GM23248 (cell line): ENCODE measurements at regions not wholly inside any gene's neighbourhood (a gene's known extent, or its start where the extent isn't known, plus 50 kb on each side); places are given as distances from the start of the nearest gene placed in this dataset.
"Not testable (repeated sequence)": the region's sequence is repeated elsewhere in the genome, so short reads cannot be mapped to it uniquely, and the experiment has no call there.

Experiments used
- DNase-seq: peaks from one replicate; pipeline ENCODE4 v3.0.0-alpha.2; 2015
- H2AFZ ChIP-seq: fragments of 200-600 bp; sonication (generic); 2 replicates; pipeline ENCODE4 v1.6.1; 2016; ENCODE audit warnings: antibody characterized with exemption
- H3F3A ChIP-seq: fragments of 200-600 bp; sonication (generic); 2 replicates; pipeline ENCODE4 v1.6.1; 2016; ENCODE audit warnings: mild to moderate bottlenecking, antibody characterized with exemption, mixed run types; ENCODE audit not compliant: insufficient read depth
- H3K27ac ChIP-seq: fragments of 200-600 bp; sonication (generic); 2 replicates; pipeline ENCODE4 v1.5.1; 2016; ENCODE audit warnings: mild to moderate bottlenecking
- H3K27me3 ChIP-seq: fragments of 200-600 bp; sonication (generic); replicated peaks from 2 replicates; pipeline ENCODE4 v1.6.1; 2016; ENCODE audit warnings: mild to moderate bottlenecking; ENCODE audit not compliant: insufficient read depth
- H3K36me3 ChIP-seq: fragments of 200-600 bp; sonication (generic); 2 replicates; pipeline ENCODE4 v1.6.1; 2016; ENCODE audit warnings: low read depth, mild to moderate bottlenecking
- H3K4me1 ChIP-seq: fragments of 200-600 bp; sonication (generic); 2 replicates; pipeline ENCODE4 v1.6.1; 2016; ENCODE audit warnings: mild to moderate bottlenecking; ENCODE audit not compliant: insufficient read depth
- H3K4me2 ChIP-seq: fragments of 200-600 bp; sonication (generic); one replicate; pipeline ENCODE4 v1.6.1; 2016; ENCODE audit warnings: mild to moderate bottlenecking; ENCODE audit not compliant: unreplicated experiment
- H3K4me3 ChIP-seq: fragments of 200-600 bp; sonication (generic); 2 replicates; pipeline ENCODE4 v1.5.1; 2016; ENCODE audit warnings: mild to moderate bottlenecking
- H3K79me2 ChIP-seq: fragments of 200-600 bp; sonication (generic); 2 replicates; pipeline ENCODE4 v1.6.1; 2016; ENCODE audit warnings: mild to moderate bottlenecking; ENCODE audit not compliant: insufficient read depth
- H3K9ac ChIP-seq: fragments of 200-600 bp; sonication (generic); 2 replicates; pipeline ENCODE4 v1.6.1; 2016; ENCODE audit warnings: mild to moderate bottlenecking
- H3K9me2 ChIP-seq: fragments of 200-600 bp; sonication (generic); 2 replicates; pipeline ENCODE4 v1.6.1; 2016; ENCODE audit warnings: mixed run types, mild to moderate bottlenecking, moderate library complexity; ENCODE audit not compliant: insufficient read depth
- H3K9me3 ChIP-seq: fragments of 200-600 bp; sonication (generic); one replicate; pipeline ENCODE4 v1.6.1; 2017; ENCODE audit warnings: low read depth
- H4K20me1 ChIP-seq: fragments of 200-600 bp; sonication (generic); 2 replicates; pipeline ENCODE4 v1.6.0; 2016; ENCODE audit not compliant: insufficient read depth
- WGBS, 2 experiments: methylation state at CpG; one replicate each; pipeline ENCODE4 v1.1.6; 2015 to 2017; ENCODE audit warnings: low lambda C conversion rate in 2 of 2, low coverage in 1 of 2; ENCODE audit errors: missing lambda C conversion rate in 2 of 2; 5-methylcytosine and 5-hydroxymethylcytosine counted together
- in situ Hi-C: fragments of 300-500 bp; cut with MboI; formaldehyde crosslinking; loops from 2 replicates; pipeline ENCODE4 v1.15.0; 2020

- in situ Hi-C loops, H3K4me3 ChIP-seq, H3K27me3 ChIP-seq, H3F3A ChIP-seq, H4K20me1 ChIP-seq, H3K9me3 ChIP-seq, H3K9me2 ChIP-seq, DNase-seq, H3K4me1 ChIP-seq, H3K4me2 ChIP-seq, H3K79me2 ChIP-seq, H3K36me3 ChIP-seq, H2AFZ ChIP-seq, H3K27ac ChIP-seq, H3K9ac ChIP-seq: not testable (repeated sequence)
- whole genome bisulfite sequencing, 2 experiments = 18 to 24% methylated on average over 4 of the region's 4 CpGs
These were observed 101.8 kb downstream of the ATP6V0E2 start for GRCh38 chr7:149975608-149976007.

- H3K4me2 ChIP-seq, DNase-seq, H3K36me3 ChIP-seq, H4K20me1 ChIP-seq, H3K27ac ChIP-seq, H3K9me3 ChIP-seq, H3K9ac ChIP-seq, H3K9me2 ChIP-seq, H3F3A ChIP-seq, H3K79me2 ChIP-seq, H2AFZ ChIP-seq, H3K27me3 ChIP-seq, H3K4me1 ChIP-seq, H3K4me3 ChIP-seq, in situ Hi-C loops: not testable (repeated sequence)
- WGBS, 2 experiments = 40 to 45% methylated on average over 3 of the region's 3 CpGs
These were observed 104.8 kb downstream of the ATP6V0E2 start for GRCh38 chr7:149978537-149978936.

- H3K27me3 ChIP-seq, H3F3A ChIP-seq, H4K20me1 ChIP-seq, H3K9me2 ChIP-seq, H3K4me1 ChIP-seq, H3K9me3 ChIP-seq, H3K4me2 ChIP-seq, H3K4me3 ChIP-seq, H3K36me3 ChIP-seq, DNase-seq, H3K79me2 ChIP-seq, H3K27ac ChIP-seq, in situ Hi-C loops, H2AFZ ChIP-seq, H3K9ac ChIP-seq: not testable (repeated sequence)
- WGBS, 2 experiments = 36 to 38% methylated on average over 10 of the region's 10 CpGs
These were observed 105.2 kb downstream of the ATP6V0E2 start for GRCh38 chr7:149978944-149979343.

GRCh38 chr7:149982537-149983112, 108.9 kb downstream of the ATP6V0E2 start:
- H3K36me3 ChIP-seq, H3K79me2 ChIP-seq, H4K20me1 ChIP-seq, H2AFZ ChIP-seq, DNase-seq, H3K27ac ChIP-seq, H3K9me2 ChIP-seq, H3K4me1 ChIP-seq, H3K4me2 ChIP-seq, H3K9ac ChIP-seq, H3F3A ChIP-seq, H3K9me3 ChIP-seq, in situ Hi-C loops, H3K27me3 ChIP-seq, H3K4me3 ChIP-seq: not testable (repeated sequence)
- WGBS, 2 experiments = 14% methylated on average over 4 of the region's 4 CpGs

- H4K20me1 ChIP-seq, in situ Hi-C loops, H3K9ac ChIP-seq, H3K9me2 ChIP-seq, H3K4me3 ChIP-seq, DNase-seq, H3K4me1 ChIP-seq, H3K4me2 ChIP-seq, H3F3A ChIP-seq, H3K36me3 ChIP-seq, H2AFZ ChIP-seq, H3K27ac ChIP-seq, H3K27me3 ChIP-seq, H3K9me3 ChIP-seq, H3K79me2 ChIP-seq: not testable (repeated sequence)
- WGBS, 2 experiments = no CpG with 5 or more reads among the region's 3 CpGs
These were observed 113.1 kb downstream of the ATP6V0E2 start for GRCh38 chr7:149986866-149987265.

GRCh38 chr7:149991652-149992302, 118.0 kb downstream of the ATP6V0E2 start:
- H3K9ac ChIP-seq, H3K4me2 ChIP-seq, H3K9me3 ChIP-seq, H2AFZ ChIP-seq, H3K36me3 ChIP-seq, H4K20me1 ChIP-seq, H3K27ac ChIP-seq, H3F3A ChIP-seq, DNase-seq, H3K27me3 ChIP-seq, H3K79me2 ChIP-seq, H3K4me3 ChIP-seq, in situ Hi-C loops, H3K4me1 ChIP-seq, H3K9me2 ChIP-seq: not testable (repeated sequence)
- WGBS, 2 experiments = 26 to 37% methylated on average over 8 of the region's 8 CpGs

GRCh38 chr7:149992366-149992765, 118.6 kb downstream of the ATP6V0E2 start:
- H3K4me2 ChIP-seq, H3K4me3 ChIP-seq, H3K36me3 ChIP-seq, H3K9me3 ChIP-seq, H3K27ac ChIP-seq, H3K27me3 ChIP-seq, H2AFZ ChIP-seq, DNase-seq, H3K79me2 ChIP-seq, H3K9me2 ChIP-seq, in situ Hi-C loops, H3K9ac ChIP-seq, H3F3A ChIP-seq, H4K20me1 ChIP-seq, H3K4me1 ChIP-seq: not testable (repeated sequence)
- 37 to 40% methylated on average over 11 of the region's 11 CpGs for WGBS, 2 experiments
